PC-3 (cell line): ENCODE measurements at regions not wholly inside any gene's neighbourhood (a gene's known extent, or its start where the extent isn't known, plus 50 kb on each side); places are given as distances from the start of the nearest gene placed in this dataset.

Experiments
- EZH2 ChIP-seq: fragments of 300-600 bp; sonication (generic); IDR thresholded peaks from one replicate; pipeline ENCODE4 v1.6.1; 2017; ENCODE audit warnings: antibody characterized with exemption, mild to moderate bottlenecking, low read length; ENCODE audit not compliant: unreplicated experiment
- TF ChIP-seq, protein P1 (sequence below): fragments of 300-600 bp; sonication (generic); conservative IDR thresholded peaks from 2 replicates; pipeline ENCODE4 v1.5.1; 2017; ENCODE audit warnings: antibody characterized with exemption, low read depth, mild to moderate bottlenecking, low read length

DNA sequence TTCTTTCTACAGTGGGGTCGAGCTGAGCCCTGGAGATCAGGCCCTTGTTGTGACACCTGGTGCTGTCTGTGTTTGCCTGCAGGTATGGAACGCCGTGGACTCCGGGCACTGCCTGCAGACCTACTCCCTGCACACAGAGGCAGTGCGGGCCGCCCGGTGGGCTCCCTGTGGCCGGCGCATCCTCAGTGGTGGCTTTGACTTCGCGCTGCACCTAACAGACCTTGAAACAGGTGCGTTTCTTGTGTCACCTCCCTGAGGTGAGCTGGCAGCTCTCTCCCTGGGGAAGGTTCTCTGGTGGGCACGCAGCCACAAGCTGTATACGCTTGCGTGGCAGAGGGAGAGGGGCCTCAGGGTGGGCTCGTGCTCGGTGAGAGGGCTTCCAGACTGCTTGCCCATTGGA, 119.3 kb downstream of the BEGAIN start:
- TF ChIP-seq, protein P1, sequence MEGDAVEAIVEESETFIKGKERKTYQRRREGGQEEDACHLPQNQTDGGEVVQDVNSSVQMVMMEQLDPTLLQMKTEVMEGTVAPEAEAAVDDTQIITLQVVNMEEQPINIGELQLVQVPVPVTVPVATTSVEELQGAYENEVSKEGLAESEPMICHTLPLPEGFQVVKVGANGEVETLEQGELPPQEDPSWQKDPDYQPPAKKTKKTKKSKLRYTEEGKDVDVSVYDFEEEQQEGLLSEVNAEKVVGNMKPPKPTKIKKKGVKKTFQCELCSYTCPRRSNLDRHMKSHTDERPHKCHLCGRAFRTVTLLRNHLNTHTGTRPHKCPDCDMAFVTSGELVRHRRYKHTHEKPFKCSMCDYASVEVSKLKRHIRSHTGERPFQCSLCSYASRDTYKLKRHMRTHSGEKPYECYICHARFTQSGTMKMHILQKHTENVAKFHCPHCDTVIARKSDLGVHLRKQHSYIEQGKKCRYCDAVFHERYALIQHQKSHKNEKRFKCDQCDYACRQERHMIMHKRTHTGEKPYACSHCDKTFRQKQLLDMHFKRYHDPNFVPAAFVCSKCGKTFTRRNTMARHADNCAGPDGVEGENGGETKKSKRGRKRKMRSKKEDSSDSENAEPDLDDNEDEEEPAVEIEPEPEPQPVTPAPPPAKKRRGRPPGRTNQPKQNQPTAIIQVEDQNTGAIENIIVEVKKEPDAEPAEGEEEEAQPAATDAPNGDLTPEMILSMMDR = no peak
- TF ChIP-seq EZH2 = no peak
